ENCODE measurements at regions not wholly inside any gene's neighbourhood (a gene's known extent, or its start where the extent isn't known, plus 50 kb on each side); places are given as distances from the start of the nearest gene placed in this dataset.
"Not testable (repeated sequence)": the region's sequence is repeated elsewhere in the genome, so short reads cannot be mapped to it uniquely, and the experiment has no call there.

DNA sequence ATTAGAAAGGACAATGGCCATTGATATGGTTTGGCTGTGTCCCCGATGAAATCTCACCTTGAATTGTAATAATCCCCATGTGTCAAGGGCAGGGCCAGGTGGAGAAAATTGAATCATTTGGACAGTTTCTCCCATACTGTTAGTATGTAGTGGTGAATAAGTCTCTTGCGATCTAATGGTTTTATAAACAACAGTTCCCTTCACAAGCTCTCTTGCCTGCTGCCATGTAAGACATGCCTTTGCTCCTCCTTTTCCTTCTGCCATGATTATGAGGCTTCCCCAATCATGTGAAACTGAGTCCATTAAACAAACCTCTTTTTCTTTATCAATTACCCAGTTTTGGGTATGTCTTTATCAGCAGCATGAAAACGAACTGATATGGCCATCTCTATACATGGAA is 302.7 kb downstream of the SFMBT2 start:
- no peak for DNase-seq (ENCODE audit: low read depth)

GRCh38 chr10:7107285-7107684 is 303.5 kb downstream of the SFMBT2 start:
- no peak for DNase-seq (ENCODE audit: low read depth)

GRCh38 chr10:7104379-7104778 is 306.5 kb downstream of the SFMBT2 start:
- not testable (repeated sequence) for DNase-seq (ENCODE audit: low read depth)

DNA sequence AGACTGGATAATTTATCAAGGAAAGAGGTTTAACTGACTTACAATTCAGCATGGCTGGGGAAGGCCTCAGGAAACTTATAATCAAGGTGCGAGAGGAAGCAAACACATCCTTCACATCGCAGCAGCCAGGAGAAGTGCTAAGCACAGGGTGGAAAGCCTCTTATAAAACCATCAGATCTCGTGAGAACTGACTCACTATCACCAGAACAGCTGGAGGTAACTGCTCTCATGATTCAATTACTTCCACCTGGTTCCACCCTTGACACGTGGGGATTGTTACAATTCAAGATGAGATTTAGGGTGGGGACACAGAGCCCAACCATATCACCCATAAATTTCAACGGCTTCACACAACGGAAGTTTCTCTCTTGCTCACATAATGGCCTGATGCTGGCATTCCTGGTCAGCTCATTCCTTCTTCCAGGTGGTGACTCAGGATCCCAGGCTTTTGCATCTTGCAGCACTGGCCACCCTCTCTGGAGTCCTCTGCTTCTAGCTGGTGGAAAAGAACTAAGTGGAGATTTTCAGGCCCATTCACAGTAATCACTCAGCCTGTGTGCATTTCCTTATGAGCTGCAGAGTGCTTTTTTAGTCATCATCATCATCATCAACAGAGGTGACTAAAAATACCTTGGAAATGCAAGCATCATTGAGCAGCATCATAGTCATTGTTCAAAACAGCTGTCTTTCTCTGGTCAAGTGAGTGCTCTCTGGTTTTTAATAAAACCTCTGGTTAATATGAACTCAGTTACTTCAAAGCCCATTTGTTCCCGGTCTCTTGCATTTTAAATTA is 308.1 kb downstream of the SFMBT2 start:
- DNase-seq (ENCODE audit: low read depth): no peak

GRCh38 chr10:7102084-7102483 is 308.8 kb downstream of the SFMBT2 start:
- no peak for DNase-seq (ENCODE audit: low read depth)

DNA sequence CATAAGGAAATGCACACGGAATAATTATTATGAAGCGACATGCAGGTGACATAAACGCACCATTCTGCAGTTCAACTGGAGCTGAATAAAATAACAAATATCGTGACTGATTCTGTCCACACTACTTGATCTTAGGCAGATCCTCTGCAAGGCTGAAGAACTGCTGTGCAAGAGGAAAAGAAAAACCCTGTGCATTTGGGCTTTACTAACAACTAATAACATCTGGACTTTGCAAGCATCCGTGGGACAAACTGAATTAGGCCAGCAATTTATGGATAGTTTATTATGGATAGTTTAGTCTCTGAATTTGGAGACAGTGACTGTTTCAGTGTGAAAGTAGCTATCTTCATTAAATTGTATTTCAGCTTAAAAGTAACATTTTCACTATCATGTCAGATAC is 309.4 kb downstream of the SFMBT2 start:
- DNase-seq (ENCODE audit: low read depth): no peak

DNA sequence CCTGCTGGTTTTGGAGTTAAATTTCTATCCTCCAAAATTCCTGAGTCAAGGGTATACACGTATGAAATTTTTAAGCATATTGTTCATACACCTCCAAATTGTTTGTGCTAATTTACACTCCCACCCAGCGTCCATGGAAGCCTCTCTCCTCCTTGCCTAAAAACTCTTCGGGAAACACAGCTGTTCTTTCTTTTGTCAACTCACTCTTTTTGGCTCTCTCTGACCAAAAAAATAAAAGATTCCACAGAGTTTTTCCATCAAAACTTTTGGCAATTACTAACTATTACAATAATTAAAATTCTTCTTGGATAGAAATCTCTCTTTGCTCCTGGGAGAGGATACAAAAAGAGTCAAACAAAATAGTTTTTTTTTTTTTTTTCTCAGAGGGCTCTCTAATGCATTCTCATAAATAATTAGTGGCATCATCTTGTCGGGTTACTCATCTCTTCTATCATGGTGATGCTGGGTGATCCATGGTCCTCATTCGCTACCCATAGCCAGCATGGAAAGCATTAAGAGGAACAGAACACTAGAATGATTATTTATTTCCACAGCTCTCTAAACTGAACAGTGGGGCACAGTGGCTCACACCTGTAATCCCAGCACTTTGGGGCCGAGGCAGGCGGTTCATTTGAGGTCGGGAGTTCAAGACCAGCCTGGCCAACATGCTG is 310.7 kb downstream of the SFMBT2 start:
- DNase-seq (ENCODE audit: low read depth): no peak

- DNase-seq (ENCODE audit: low read depth): no peak
These were observed 312.6 kb downstream of the SFMBT2 start for GRCh38 chr10:7098160-7098762.

GRCh38 chr10:7094781-7095180 is 316.1 kb downstream of the SFMBT2 start:
- no peak for DNase-seq (ENCODE audit: low read depth)

DNA sequence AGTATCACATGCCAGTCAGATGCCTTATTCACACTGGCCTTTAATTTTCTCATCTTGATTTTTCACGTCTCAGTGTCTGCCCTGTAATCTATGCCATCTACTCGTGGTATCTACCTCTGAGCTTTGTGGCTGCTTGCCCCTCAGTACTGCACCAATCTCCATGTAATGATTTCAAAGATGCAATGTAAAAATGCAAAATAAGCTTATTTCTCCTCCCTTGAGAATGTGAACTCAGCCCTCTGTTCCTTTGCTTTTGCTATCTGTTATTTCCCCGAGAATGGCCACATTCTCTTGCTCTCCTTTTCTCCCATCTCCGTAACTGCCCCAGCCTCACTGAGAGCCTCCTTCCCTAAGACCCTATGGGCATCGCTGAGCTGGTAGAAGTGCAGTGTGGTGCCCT is 317.5 kb downstream of the SFMBT2 start:
- no peak for DNase-seq (ENCODE audit: low read depth)

GRCh38 chr10:7092603-7093002 is 318.2 kb downstream of the SFMBT2 start:
- DNase-seq (ENCODE audit: low read depth): no peak

- DNase-seq (ENCODE audit: low read depth): no peak
These were observed 320.3 kb downstream of the SFMBT2 start for GRCh38 chr10:7090529-7090928.

DNA sequence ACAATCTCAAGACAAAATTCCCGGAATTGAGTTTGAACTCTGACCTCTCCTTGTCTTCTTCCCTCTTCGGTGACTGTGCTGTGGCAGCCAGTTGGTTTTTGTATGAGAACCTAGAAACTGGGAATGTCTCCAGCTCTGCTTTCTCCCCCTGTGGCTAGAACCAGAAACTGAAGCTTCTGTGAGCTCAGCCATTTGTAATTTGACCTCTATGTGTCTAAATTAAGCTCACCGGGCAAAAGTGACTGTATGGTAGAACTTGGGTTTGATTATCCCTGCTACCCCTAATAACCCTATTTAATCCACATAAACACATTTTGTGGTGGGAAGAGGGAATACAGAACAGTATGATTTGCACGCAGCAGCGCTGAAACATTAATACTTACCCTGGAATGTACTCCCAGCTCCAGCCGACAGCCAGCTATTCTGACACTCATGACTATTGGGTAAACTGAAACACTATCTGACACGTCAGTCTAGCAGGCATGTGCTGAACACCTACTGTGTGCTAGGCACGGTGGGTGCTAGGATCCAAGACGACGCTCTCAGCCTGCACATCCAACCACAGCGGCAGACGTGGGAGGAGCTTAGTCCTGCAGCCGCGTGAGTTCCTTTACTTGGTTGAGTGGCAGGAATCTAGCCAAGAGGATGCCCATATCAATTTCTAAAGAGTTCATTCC is 324.8 kb downstream of the SFMBT2 start:
- DNase-seq (ENCODE audit: low read depth): no peak

DNA sequence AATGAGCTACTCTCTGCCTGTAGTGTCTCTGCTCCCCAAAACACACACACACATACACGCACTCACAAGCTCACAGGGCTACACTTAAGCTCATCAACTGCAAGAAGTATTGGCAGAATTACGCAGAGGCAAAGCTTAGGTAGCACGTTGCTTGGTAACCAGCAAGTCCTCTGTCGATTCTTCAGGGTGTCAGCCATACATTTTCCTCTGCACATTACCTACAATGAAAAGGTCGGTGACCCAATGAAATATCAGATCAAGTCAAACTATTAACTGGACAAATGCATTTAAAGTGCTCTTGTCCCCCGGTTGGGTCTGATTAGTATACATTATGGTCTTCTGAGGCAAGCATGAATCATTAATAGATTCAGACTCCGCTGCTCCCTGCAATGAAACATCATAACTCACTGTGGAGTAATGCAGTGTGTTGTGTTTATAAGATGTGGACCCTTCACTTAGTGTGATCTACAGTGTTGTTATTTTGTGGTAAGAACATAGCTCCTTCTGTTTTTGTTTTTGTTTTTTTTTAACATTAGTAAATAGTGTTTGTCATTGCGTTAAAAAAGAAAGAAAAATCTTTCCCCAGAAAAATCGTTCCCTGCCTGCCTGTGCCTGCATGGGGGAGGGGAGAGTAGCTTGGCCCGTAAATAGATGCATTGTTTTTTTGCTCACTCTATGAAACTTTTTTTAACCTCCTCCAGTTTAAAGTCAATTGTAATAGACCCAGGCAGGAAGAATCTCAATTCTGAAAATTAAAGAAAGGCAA is 325.5 kb downstream of the SFMBT2 start:
- DNase-seq (ENCODE audit: low read depth): no peak

GRCh38 chr10:7084280-7085005 is 326.4 kb downstream of the SFMBT2 start:
- DNase-seq (ENCODE audit: low read depth): no peak

GRCh38 chr10:7082967-7083366 is 327.9 kb downstream of the SFMBT2 start:
- DNase-seq (ENCODE audit: low read depth): no peak

- no peak for DNase-seq (ENCODE audit: low read depth)
These were observed 333.0 kb downstream of the SFMBT2 start for GRCh38 chr10:7077880-7078279.

- no peak for DNase-seq (ENCODE audit: low read depth)
These were observed 335.0 kb downstream of the SFMBT2 start for GRCh38 chr10:7075851-7076250.

GRCh38 chr10:7075110-7075509 is 335.7 kb downstream of the SFMBT2 start:
- DNase-seq (ENCODE audit: low read depth): no peak

DNA sequence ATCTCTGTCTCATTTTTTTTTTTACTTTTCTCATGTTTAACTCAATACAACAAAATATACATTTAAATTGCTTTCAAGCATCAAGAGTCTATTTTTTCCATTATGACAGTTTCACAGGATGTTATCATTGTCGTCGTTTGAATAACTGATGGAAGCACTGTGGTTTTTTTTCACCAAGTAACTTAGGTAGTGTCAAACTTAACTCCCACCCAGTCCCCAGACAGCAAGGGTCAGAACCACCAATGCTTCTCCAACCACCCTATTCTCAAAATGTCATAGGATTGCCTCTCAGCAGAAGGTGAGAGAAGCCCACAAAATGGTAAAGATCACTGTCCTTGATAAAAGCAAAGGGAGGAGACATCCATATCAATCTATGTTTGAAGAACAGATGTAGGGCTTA is 339.4 kb downstream of the SFMBT2 start:
- DNase-seq (ENCODE audit: low read depth): no peak

- DNase-seq (ENCODE audit: low read depth): no peak
These were observed 339.9 kb downstream of the SFMBT2 start for GRCh38 chr10:7070950-7071349.

All from stimulated activated CD8-positive, alpha-beta memory T cell treated with anti-CD3 and anti-CD28 coated beads, Interleukin-15, amount 100 ng/mL, for 1 hour (primary cell).